Neuronal stem cell (in vitro differentiated cells): ENCODE measurements at regions not wholly inside any gene's neighbourhood (a gene's known extent, or its start where the extent isn't known, plus 50 kb on each side); places are given as distances from the start of the nearest gene placed in this dataset.

Experiments
- DNase-seq: peaks from one replicate; pipeline ENCODE4 v3.0.0-alpha.2; 2013; ENCODE audit warnings: low spot score
- H2AFZ ChIP-seq: one replicate; pipeline ENCODE4 v1.6.1; 2013; ENCODE audit warnings: mild to moderate bottlenecking, low read length, inconsistent platforms
- H2AK5ac ChIP-seq: 2 replicates; pipeline ENCODE4 v1.6.1; 2013; ENCODE audit warnings: low read depth, mild to moderate bottlenecking, inconsistent platforms, low read length, moderate library complexity, mixed read lengths
- H2BK120ac ChIP-seq: 2 replicates; pipeline ENCODE4 v1.6.1; 2013; ENCODE audit warnings: low read depth, mild to moderate bottlenecking, inconsistent platforms, low read length, moderate library complexity, mixed read lengths
- H2BK12ac ChIP-seq: one replicate; pipeline ENCODE4 v1.6.1; 2013; ENCODE audit warnings: low read length, inconsistent platforms
- H2BK15ac ChIP-seq: 2 replicates; pipeline ENCODE4 v1.6.1; 2013; ENCODE audit warnings: mild to moderate bottlenecking, low read length, inconsistent platforms, mixed read lengths
- H2BK5ac ChIP-seq: one replicate; pipeline ENCODE4 v1.6.1; 2013; ENCODE audit warnings: inconsistent platforms, mild to moderate bottlenecking, low read length, moderate library complexity
- H3K14ac ChIP-seq: one replicate; pipeline ENCODE4 v1.6.1; 2013; ENCODE audit warnings: low read length, inconsistent platforms
- H3K18ac ChIP-seq: 2 replicates; pipeline ENCODE4 v1.6.1; 2013; ENCODE audit warnings: low read length, inconsistent platforms
- H3K23ac ChIP-seq: 2 replicates; pipeline ENCODE4 v1.6.1; 2013; ENCODE audit warnings: low read depth, mild to moderate bottlenecking, mixed read lengths, low read length, inconsistent platforms; ENCODE audit not compliant: poor library complexity
- H3K27ac ChIP-seq: replicated peaks from 3 replicates; pipeline ENCODE4 v1.5.1; 2013; ENCODE audit warnings: low read length, inconsistent platforms
- H3K27me3 ChIP-seq, 3 experiments: 2 replicates each; pipeline ENCODE4 v1.6.1; 2013; ENCODE audit warnings: low read length in 3 of 3, mild to moderate bottlenecking in 2 of 3, inconsistent platforms in 1 of 3, low read depth in 1 of 3, mixed read lengths in 1 of 3, moderate library complexity in 1 of 3; ENCODE audit not compliant: control insufficient read depth in 3 of 3, insufficient read depth in 3 of 3
- H3K36me3 ChIP-seq, 2 donors: replicated peaks in 1 of 2; 2 replicates each; pipeline ENCODE4 v1.6.1; 2013; ENCODE audit warnings: low read length in 2 of 2; ENCODE audit not compliant: control insufficient read depth in 2 of 2, insufficient read depth in 2 of 2
- H3K4ac ChIP-seq: 2 replicates; pipeline ENCODE4 v1.6.1; 2013; ENCODE audit warnings: inconsistent platforms, mild to moderate bottlenecking, low read length, moderate library complexity
- H3K4me1 ChIP-seq, 2 donors: 1 replicate in 1 of 2; 2 replicates in 1 of 2; pipeline ENCODE4 v1.6.1; 2013; ENCODE audit warnings: low read length in 2 of 2, low read depth in 1 of 2; ENCODE audit not compliant: control insufficient read depth in 2 of 2, insufficient read depth in 1 of 2
- H3K4me2 ChIP-seq: one replicate; pipeline ENCODE4 v1.6.1; 2013; ENCODE audit warnings: mild to moderate bottlenecking, low read length, inconsistent platforms; ENCODE audit not compliant: insufficient read depth, poor library complexity, severe bottlenecking
- H3K4me3 ChIP-seq, 2 donors: 2 replicates each; pipeline ENCODE4 v1.5.1; 2013; ENCODE audit warnings: low read length in 2 of 2, mild to moderate bottlenecking in 2 of 2, inconsistent platforms in 1 of 2, moderate library complexity in 1 of 2
- H3K79me1 ChIP-seq: one replicate; pipeline ENCODE4 v1.6.1; 2013; ENCODE audit warnings: low read depth, mild to moderate bottlenecking, inconsistent platforms, low read length, moderate library complexity
- H3K9ac ChIP-seq: one replicate; pipeline ENCODE4 v1.6.1; 2013; ENCODE audit warnings: mild to moderate bottlenecking, low read depth, low read length, inconsistent platforms; ENCODE audit not compliant: poor library complexity
- H3K9me3 ChIP-seq, 2 donors: replicated peaks in 1 of 2; 2 replicates each; pipeline versions ENCODE3 to v1.6.1; 2013; ENCODE audit warnings: low read length in 2 of 2, mild to moderate bottlenecking in 2 of 2, inconsistent platforms in 1 of 2, low read depth in 1 of 2, mixed read lengths in 1 of 2, moderate library complexity in 1 of 2; ENCODE audit not compliant: control insufficient read depth in 2 of 2, insufficient read depth in 1 of 2
- H4K8ac ChIP-seq: one replicate; pipeline ENCODE4 v1.6.1; 2013; ENCODE audit warnings: low read depth, mild to moderate bottlenecking, inconsistent platforms, low read length, moderate library complexity
- H4K91ac ChIP-seq: one replicate; pipeline ENCODE4 v1.6.1; 2013; ENCODE audit warnings: low read length, low read depth, mild to moderate bottlenecking, inconsistent platforms; ENCODE audit not compliant: poor library complexity
- WGBS, 2 donors: extraction: QIAGEN DNeasy Blood & Tissue Kit; methylation state at CpG; one replicate each; pipeline ENCODE4 v1.1.7; 2013; ENCODE audit warnings: missing lambda C conversion rate in 2 of 2, mixed read lengths in 1 of 2; ENCODE audit not compliant: insufficient read length in 2 of 2, insufficient replicate concordance in 1 of 2; ENCODE audit errors: extremely low coverage in 2 of 2; 5-methylcytosine and 5-hydroxymethylcytosine counted together

GRCh38 chr17:69757688-69758430, 317.2 kb upstream of the KCNJ16 start:
- H2BK120ac ChIP-seq = no peak overlapping the region
- H3K27ac ChIP-seq = no peak overlapping the region
- no peak overlapping the region for H3K9ac ChIP-seq
- no peak overlapping the region for H2AK5ac ChIP-seq
- DNase-seq = no peak
- H3K4me2 ChIP-seq = no peak overlapping the region
- no peak overlapping the region for H2BK5ac ChIP-seq
- no peaks in the 10 kb centered on the region for H3K9me3 ChIP-seq
- no peak overlapping the region for H3K4me3 ChIP-seq
- no peak overlapping the region for H2BK12ac ChIP-seq
- no peak overlapping the region for H3K23ac ChIP-seq
- no peak overlapping the region for H2BK15ac ChIP-seq
- H3K14ac ChIP-seq = no peak overlapping the region
- no peaks in the 10 kb centered on the region for H3K36me3 ChIP-seq
- H4K91ac ChIP-seq = no peak overlapping the region
- no peaks in the 10 kb centered on the region for H3K4me1 ChIP-seq
- H3K79me1 ChIP-seq = no peaks in the 10 kb centered on the region
- H3K4ac ChIP-seq = no peak overlapping the region
- no CpG with 5 or more reads among the region's 7 CpGs for WGBS, 2 donors
- H4K8ac ChIP-seq = no peak overlapping the region
- no peak overlapping the region for H3K18ac ChIP-seq
- no peaks in the 10 kb centered on the region for H3K27me3 ChIP-seq
- H2AFZ ChIP-seq = no peak overlapping the region

- Histone ChIP-seq H3K4ac (no peak overlapping the region), H3K9ac (no peak overlapping the region), H3K14ac (no peak overlapping the region), H3K4me3 (no peak overlapping the region), H2BK12ac (no peak overlapping the region), H2BK5ac (no peak overlapping the region), H3K9me3 (no peaks in the 10 kb centered on the region), H3K4me1 (no peaks in the 10 kb centered on the region), H2AK5ac (no peak overlapping the region), H4K91ac (no peak overlapping the region), H3K36me3 (no peaks in the 10 kb centered on the region), H3K4me2 (no peak overlapping the region), H4K8ac (no peak overlapping the region), H3K18ac (no peak overlapping the region), H3K27ac (no peak overlapping the region), H2BK120ac (no peak overlapping the region), H2BK15ac (no peak overlapping the region), H3K27me3 (no peaks in the 10 kb centered on the region), H2AFZ (no peak overlapping the region), H3K23ac (no peak overlapping the region), H3K79me1 (no peaks in the 10 kb centered on the region)
- no CpG with 5 or more reads among the region's 1 CpG for WGBS, 2 donors
- DNase-seq = no peak
Observed at GRCh38 chr17:69760562-69760961, 314.5 kb upstream of the KCNJ16 start.

GRCh38 chr17:69761011-69761410, 314.0 kb upstream of the KCNJ16 start:
- H3K4me3 ChIP-seq = no peak overlapping the region
- H2BK120ac ChIP-seq = no peak overlapping the region
- no peak overlapping the region for H3K4me2 ChIP-seq
- H3K79me1 ChIP-seq = no peaks in the 10 kb centered on the region
- no peak overlapping the region for H4K91ac ChIP-seq
- H3K4me1 ChIP-seq = no peaks in the 10 kb centered on the region
- no peaks in the 10 kb centered on the region for H3K36me3 ChIP-seq
- H2AFZ ChIP-seq = no peak overlapping the region
- H3K9ac ChIP-seq = no peak overlapping the region
- no peak overlapping the region for H2BK12ac ChIP-seq
- no peak overlapping the region for H2BK5ac ChIP-seq
- no peaks in the 10 kb centered on the region for H3K9me3 ChIP-seq
- H3K18ac ChIP-seq = no peak overlapping the region
- WGBS, 2 donors = no CpG with 5 or more reads among the region's 1 CpG
- no peak overlapping the region for H2BK15ac ChIP-seq
- no peak overlapping the region for H3K27ac ChIP-seq
- DNase-seq = no peak
- H2AK5ac ChIP-seq = no peak overlapping the region
- H3K4ac ChIP-seq = no peak overlapping the region
- H4K8ac ChIP-seq = no peak overlapping the region
- no peaks in the 10 kb centered on the region for H3K27me3 ChIP-seq
- H3K14ac ChIP-seq = no peak overlapping the region
- no peak overlapping the region for H3K23ac ChIP-seq

- Histone ChIP-seq H3K27me3 (no peaks in the 10 kb centered on the region), H2BK12ac (no peak overlapping the region), H2AK5ac (no peak overlapping the region), H3K79me1 (no peaks in the 10 kb centered on the region), H3K14ac (no peak overlapping the region), H3K4me3 (no peak overlapping the region), H3K27ac (no peak overlapping the region), H3K4me1 (no peaks in the 10 kb centered on the region), H3K9ac (no peak overlapping the region), H3K36me3 (no peaks in the 10 kb centered on the region), H3K4me2 (no peak overlapping the region), H2BK120ac (no peak overlapping the region), H3K23ac (no peak overlapping the region), H2BK5ac (no peak overlapping the region), H3K9me3 (no peaks in the 10 kb centered on the region), H2AFZ (no peak overlapping the region), H3K18ac (no peak overlapping the region), H3K4ac (no peak overlapping the region), H4K91ac (no peak overlapping the region), H4K8ac (no peak overlapping the region), H2BK15ac (no peak overlapping the region)
- no peak for DNase-seq
- no CpG with 5 or more reads among the region's 4 CpGs for WGBS, 2 donors
Observed at GRCh38 chr17:69761767-69762321, 313.2 kb upstream of the KCNJ16 start.
